Endothelial cell of umbilical vein (primary cell): ENCODE measurements at regions not wholly inside any gene's neighbourhood (a gene's known extent, or its start where the extent isn't known, plus 50 kb on each side); places are given as distances from the start of the nearest gene placed in this dataset.

Experiments
- BruUV-seq: library from RNA; stranded (reverse); fragments of 400-500 nt; replicated peaks from 2 replicates; lab custom pipeline; 2021; lab: Mats Ljungman, UMichigan
- CTCF ChIA-PET: fragments of 300-600, 350-600 bp; sonication (Branson Sonifier 250); formaldehyde crosslinking; loops from one replicate; lab custom pipeline; 2021; ENCODE audit warnings: antibody characterized with exemption, inconsistent platforms; lab: Charles Lee
- POLR2A ChIA-PET: fragments of 300-600, 350-600 bp; sonication (Branson Sonifier 250); formaldehyde crosslinking; loops from one replicate; lab custom pipeline; 2021; ENCODE audit warnings: antibody characterized with exemption, inconsistent platforms; lab: Charles Lee
- DNase-seq: peaks from one replicate; pipeline ENCODE4 v3.0.0-alpha.2; 2011; ENCODE audit warnings: low read depth, low spot score
- FAIRE-seq: peaks from 2 replicates; lab custom pipeline; 2011; peaks lifted over from hg19 to GRCh38; lab: Jason Lieb, UNC
- H2AFZ ChIP-seq: 2 replicates; pipeline ENCODE4 v1.6.0; 2012; ENCODE audit warnings: low read depth, low read length, control low read depth, inconsistent platforms
- H3K27ac ChIP-seq: 2 replicates; pipeline ENCODE4 v1.5.1; 2011; ENCODE audit warnings: low read depth, mild to moderate bottlenecking, control low read depth, low read length, moderate library complexity; ENCODE audit not compliant: insufficient read depth
- H3K27me3 ChIP-seq, 2 experiments: 2 replicates each; pipeline versions ENCODE4 v1.6.0 to v1.6.1; 2011; ENCODE audit warnings: low read length in 2 of 2, mixed read lengths in 1 of 2; ENCODE audit not compliant: control insufficient read depth in 2 of 2, insufficient read depth in 2 of 2
- H3K36me3 ChIP-seq, 2 experiments: 2 replicates in 1 of 2; 3 replicates in 1 of 2; pipeline ENCODE4 v1.5.1; 2011; ENCODE audit warnings: low read length in 2 of 2, mild to moderate bottlenecking in 1 of 2, moderate library complexity in 1 of 2; ENCODE audit not compliant: control insufficient read depth in 2 of 2, insufficient read depth in 2 of 2; ENCODE audit errors: extremely low read depth in 1 of 2
- H3K4me1 ChIP-seq: 3 replicates; pipeline ENCODE4 v1.5.1; 2011; ENCODE audit warnings: mild to moderate bottlenecking, low read length; ENCODE audit not compliant: control insufficient read depth, insufficient read depth; ENCODE audit errors: extremely low read depth
- H3K4me2 ChIP-seq: 2 replicates; pipeline ENCODE4 v1.6.1; 2011; ENCODE audit warnings: low read length, control low read depth, mixed read lengths; ENCODE audit not compliant: insufficient read depth
- H3K4me3 ChIP-seq, 3 experiments: fragments of 200-600 bp in 1 of 3; sonication (generic), shearing (Covaris generic) in 1 of 3; replicated peaks in 1 of 3; 2 replicates each; pipeline ENCODE4 v1.5.1; 2011 to 2016; ENCODE audit warnings: control low read depth in 3 of 3, low read length in 3 of 3, mild to moderate bottlenecking in 2 of 3, inconsistent platforms in 1 of 3, low read depth in 1 of 3, moderate library complexity in 1 of 3; ENCODE audit not compliant: insufficient read depth in 1 of 3
- H3K79me2 ChIP-seq: 2 replicates; pipeline ENCODE4 v1.6.0; 2012; ENCODE audit warnings: low read length, inconsistent platforms; ENCODE audit not compliant: control insufficient read depth, insufficient read depth
- H3K9ac ChIP-seq: replicated peaks from 2 replicates; pipeline ENCODE3; 2011; ENCODE audit warnings: low read length, control low read depth; ENCODE audit not compliant: insufficient read depth; ENCODE audit errors: extremely low read depth
- H3K9me1 ChIP-seq: replicated peaks from 3 replicates; pipeline ENCODE4 v1.6.0; 2011; ENCODE audit warnings: mild to moderate bottlenecking, low read length; ENCODE audit not compliant: control insufficient read depth, insufficient read depth; ENCODE audit errors: extremely low read depth
- H3K9me3 ChIP-seq: replicated peaks from 2 replicates; pipeline ENCODE4 v1.5.1; 2012; ENCODE audit warnings: low read length, inconsistent platforms; ENCODE audit not compliant: control insufficient read depth, insufficient read depth
- H4K20me1 ChIP-seq: replicated peaks from 2 replicates; pipeline ENCODE3; 2011; ENCODE audit warnings: mild to moderate bottlenecking, low read length; ENCODE audit not compliant: control insufficient read depth, insufficient read depth; ENCODE audit errors: extremely low read depth
- CTCF ChIP-seq, 2 donors: IDR thresholded peaks; 1 replicate in 1 of 2; 2 replicates in 1 of 2; pipeline ENCODE4 v1.5.1; 2011; ENCODE audit warnings: low read length in 2 of 2, mild to moderate bottlenecking in 2 of 2, moderate library complexity in 2 of 2, control low read depth in 1 of 2, inconsistent platforms in 1 of 2, low read depth in 1 of 2; ENCODE audit not compliant: insufficient read depth in 1 of 2; ENCODE audit errors: extremely low read depth in 1 of 2
- FOS ChIP-seq: IDR thresholded peaks from 2 replicates; pipeline ENCODE4 v1.6.1; 2011; ENCODE audit warnings: mild to moderate bottlenecking, low read length, moderate library complexity, borderline replicate concordance; ENCODE audit not compliant: insufficient read depth
- GATA2 ChIP-seq: IDR thresholded peaks from 2 replicates; pipeline ENCODE4 v1.7.0; 2011; ENCODE audit warnings: low read depth, mild to moderate bottlenecking, moderate library complexity, mixed read lengths, low read length; ENCODE audit not compliant: insufficient read length, insufficient read depth
- JUN ChIP-seq: IDR thresholded peaks from 2 replicates; pipeline ENCODE4 v1.6.1; 2011; ENCODE audit warnings: borderline replicate concordance, low read depth; ENCODE audit not compliant: insufficient read length, insufficient read depth
- MAX ChIP-seq: IDR thresholded peaks from 2 replicates; pipeline ENCODE4 v1.6.1; 2011; ENCODE audit not compliant: insufficient read depth, insufficient read length
- MYC ChIP-seq: IDR thresholded peaks from one replicate; pipeline ENCODE4 v1.6.1; 2011; ENCODE audit warnings: mild to moderate bottlenecking, low read depth, low read length
- POLR2A ChIP-seq: IDR thresholded peaks from 2 replicates; pipeline ENCODE4 v1.6.1; 2012; ENCODE audit warnings: low read depth, mild to moderate bottlenecking, control low read depth, low read length
- dilution Hi-C: fragments of 300-500 bp; cut with MboI; formaldehyde crosslinking; loops from one replicate; pipeline ENCODE4 v1.15.0; 2019; ENCODE audit warnings: low sequenced_read_pairs; ENCODE audit not compliant: extremely low pct_ligation_motif_present
- intact Hi-C: fragments of 100-400 bp; cut with micrococcal nuclease; formaldehyde crosslinking; loops from one replicate; pipeline ENCODE4 v1.10.0; 2022

GRCh38 chr5:82396396-82396795 lies 118.2 kb upstream of the RPS23 start:
- dilution Hi-C loops, result no loop called here
- CTCF ChIA-PET, result interaction anchor here (0.9 to 1.7 kb wide), 2 partner anchors 10 to 32 kb away, joined by 3 to 6 read pairs; no protein-coding TSS in a partner anchor

GRCh38 chr5:82393951-82394350 lies 115.8 kb upstream of the RPS23 start:
- Histone ChIP-seq H3K79me2 (no peaks in the 10 kb centered on the region), H3K9me1 (no peaks in the 10 kb centered on the region), H3K27me3 (no peaks in the 10 kb centered on the region), H4K20me1 (no peaks in the 10 kb centered on the region), H3K9me3 (no peaks in the 10 kb centered on the region), H3K36me3 (no peaks in the 10 kb centered on the region), H3K4me2 (no peak overlapping the region), H3K4me3 (no peak overlapping the region), H3K4me1 (peaks cover 30% of the 10 kb centered on the region), H3K27ac (no peak overlapping the region), H2AFZ (no peak overlapping the region), H3K9ac (no peak overlapping the region)
- DNase-seq, result no peak
- dilution Hi-C loops, result no loop called here
- no TSS peak for BruUV-seq
- no peak for TF ChIP-seq MAX
- no peak for TF ChIP-seq FOS
- no peak for TF ChIP-seq CTCF (IDR thresholded peaks at IDR 0.05; ENCODE audit: extremely low read depth in 1 of 2, insufficient read depth in 1 of 2, low read depth in 1 of 2, low read length in 2 of 2)
- no peak for TF ChIP-seq JUN
- intact Hi-C loops, result no loop called here
- ChIA-PET POLR2A (no interaction called here), CTCF (no interaction called here)
- no peak for FAIRE-seq

More at GRCh38 chr5:82396396-82396795, 118.2 kb upstream of the RPS23 start:
- Histone ChIP-seq H4K20me1 (no peaks in the 10 kb centered on the region), H3K27ac (peak overlapping the region; percentile 82), H3K9me1 (no peaks in the 10 kb centered on the region), H2AFZ (no peak overlapping the region), H3K79me2 (no peaks in the 10 kb centered on the region), H3K9me3 (no peaks in the 10 kb centered on the region), H3K4me2 (peak overlapping the region; percentile 39), H3K9ac (peak overlapping the region; percentile 49), H3K36me3 (no peaks in the 10 kb centered on the region), H3K27me3 (no peaks in the 10 kb centered on the region), H3K4me1 (peaks cover 18% of the 10 kb centered on the region), H3K4me3 (no peak overlapping the region)
- no TSS peak for BruUV-seq
- DNase-seq, result no peak
- no peak for FAIRE-seq
- intact Hi-C loops, result no loop called here
- no peak for TF ChIP-seq GATA2
- TF ChIP-seq MYC, result no peak
- TF ChIP-seq JUN, result no peak
- no peak for TF ChIP-seq POLR2A
- POLR2A ChIA-PET, result no interaction called here
